ENCODE measurements at regions not wholly inside any gene's neighbourhood (a gene's known extent, or its start where the extent isn't known, plus 50 kb on each side); places are given as distances from the start of the nearest gene placed in this dataset.

GRCh38 chr20:60897976-60898375, 354.1 kb upstream of the CDH4 start:
- Histone ChIP-seq H3K4me3 (ENCODE audit: insufficient read depth, low read length, poor library complexity, severe bottlenecking) (no peak overlapping the region), H3F3A (ENCODE audit: insufficient read depth) (no peaks in the 10 kb centered on the region), H3K9ac (ENCODE audit: low read length) (no peak overlapping the region), H3K27ac (ENCODE audit: low read depth, low read length) (no peak overlapping the region), H3K4me2 (ENCODE audit: low read depth, low read length, poor library complexity, severe bottlenecking) (no peak overlapping the region), H3K79me2 (ENCODE audit: insufficient read depth, low read length) (no peaks in the 10 kb centered on the region), H3K9me2 (replicated peaks; ENCODE audit: insufficient read depth, low read length) (no peaks in the 10 kb centered on the region), H3K36me3 (ENCODE audit: low read length) (no peaks in the 10 kb centered on the region), H3K9me3 (ENCODE audit: insufficient read depth, low read length) (no peaks in the 10 kb centered on the region), H2AFZ (ENCODE audit: low read depth, low read length, severe bottlenecking) (no peak overlapping the region), H4K20me1 (ENCODE audit: low read depth, low read length) (no peaks in the 10 kb centered on the region), H3K27me3 (ENCODE audit: low read length) (no peaks in the 10 kb centered on the region)
- TF ChIP-seq, protein P1, sequence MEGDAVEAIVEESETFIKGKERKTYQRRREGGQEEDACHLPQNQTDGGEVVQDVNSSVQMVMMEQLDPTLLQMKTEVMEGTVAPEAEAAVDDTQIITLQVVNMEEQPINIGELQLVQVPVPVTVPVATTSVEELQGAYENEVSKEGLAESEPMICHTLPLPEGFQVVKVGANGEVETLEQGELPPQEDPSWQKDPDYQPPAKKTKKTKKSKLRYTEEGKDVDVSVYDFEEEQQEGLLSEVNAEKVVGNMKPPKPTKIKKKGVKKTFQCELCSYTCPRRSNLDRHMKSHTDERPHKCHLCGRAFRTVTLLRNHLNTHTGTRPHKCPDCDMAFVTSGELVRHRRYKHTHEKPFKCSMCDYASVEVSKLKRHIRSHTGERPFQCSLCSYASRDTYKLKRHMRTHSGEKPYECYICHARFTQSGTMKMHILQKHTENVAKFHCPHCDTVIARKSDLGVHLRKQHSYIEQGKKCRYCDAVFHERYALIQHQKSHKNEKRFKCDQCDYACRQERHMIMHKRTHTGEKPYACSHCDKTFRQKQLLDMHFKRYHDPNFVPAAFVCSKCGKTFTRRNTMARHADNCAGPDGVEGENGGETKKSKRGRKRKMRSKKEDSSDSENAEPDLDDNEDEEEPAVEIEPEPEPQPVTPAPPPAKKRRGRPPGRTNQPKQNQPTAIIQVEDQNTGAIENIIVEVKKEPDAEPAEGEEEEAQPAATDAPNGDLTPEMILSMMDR (IDR thresholded peaks at IDR 0.05; ENCODE audit: insufficient read depth, low read length, poor library complexity, severe bottlenecking) = no peak
- TF ChIP-seq EZH2phosphoT487 (conservative IDR thresholded peaks at IDR 0.05; ENCODE audit: low read length) = no peak

- Histone ChIP-seq H2AFZ (ENCODE audit: low read depth, low read length, severe bottlenecking) (no peak overlapping the region), H3K4me3 (ENCODE audit: insufficient read depth, low read length, poor library complexity, severe bottlenecking) (no peak overlapping the region), H3K27me3 (ENCODE audit: low read length) (no peaks in the 10 kb centered on the region), H4K20me1 (ENCODE audit: low read depth, low read length) (no peaks in the 10 kb centered on the region), H3K36me3 (ENCODE audit: low read length) (no peaks in the 10 kb centered on the region), H3K9me2 (replicated peaks; ENCODE audit: insufficient read depth, low read length) (no peaks in the 10 kb centered on the region), H3K9me3 (ENCODE audit: insufficient read depth, low read length) (no peaks in the 10 kb centered on the region), H3K27ac (ENCODE audit: low read depth, low read length) (no peak overlapping the region), H3K4me2 (ENCODE audit: low read depth, low read length, poor library complexity, severe bottlenecking) (no peak overlapping the region), H3K79me2 (ENCODE audit: insufficient read depth, low read length) (no peaks in the 10 kb centered on the region), H3F3A (ENCODE audit: insufficient read depth) (no peaks in the 10 kb centered on the region), H3K9ac (ENCODE audit: low read length) (no peak overlapping the region)
- no peak for TF ChIP-seq EZH2phosphoT487 (conservative IDR thresholded peaks at IDR 0.05; ENCODE audit: low read length)
- TF ChIP-seq, protein P1 (IDR thresholded peaks at IDR 0.05; ENCODE audit: insufficient read depth, low read length, poor library complexity, severe bottlenecking) = no peak
These were observed 352.7 kb upstream of the CDH4 start for GRCh38 chr20:60899320-60899719.

GRCh38 chr20:60900618-60901017, 351.4 kb upstream of the CDH4 start:
- no peak overlapping the region for H2AFZ ChIP-seq (ENCODE audit: low read depth, low read length, severe bottlenecking)
- no peaks in the 10 kb centered on the region for H3K79me2 ChIP-seq (ENCODE audit: insufficient read depth, low read length)
- no peak overlapping the region for H3K4me2 ChIP-seq (ENCODE audit: low read depth, low read length, poor library complexity, severe bottlenecking)
- H3K27ac ChIP-seq (ENCODE audit: low read depth, low read length) = no peak overlapping the region
- no peaks in the 10 kb centered on the region for H3K36me3 ChIP-seq (ENCODE audit: low read length)
- TF ChIP-seq, protein P1 (IDR thresholded peaks at IDR 0.05; ENCODE audit: insufficient read depth, low read length, poor library complexity, severe bottlenecking) = no peak
- no peak for TF ChIP-seq EZH2phosphoT487 (conservative IDR thresholded peaks at IDR 0.05; ENCODE audit: low read length)
- no peaks in the 10 kb centered on the region for H3F3A ChIP-seq (ENCODE audit: insufficient read depth)
- no peaks in the 10 kb centered on the region for H4K20me1 ChIP-seq (ENCODE audit: low read depth, low read length)
- no peak overlapping the region for H3K4me3 ChIP-seq (ENCODE audit: insufficient read depth, low read length, poor library complexity, severe bottlenecking)
- no peaks in the 10 kb centered on the region for H3K9me3 ChIP-seq (ENCODE audit: insufficient read depth, low read length)
- no peaks in the 10 kb centered on the region for H3K9me2 ChIP-seq (replicated peaks; ENCODE audit: insufficient read depth, low read length)
- no peak overlapping the region for H3K9ac ChIP-seq (ENCODE audit: low read length)
- H3K27me3 ChIP-seq (ENCODE audit: low read length) = no peaks in the 10 kb centered on the region
